ENCODE measurements at regions not wholly inside any gene's neighbourhood (a gene's known extent, or its start where the extent isn't known, plus 50 kb on each side); places are given as distances from the start of the nearest gene placed in this dataset.

DNA sequence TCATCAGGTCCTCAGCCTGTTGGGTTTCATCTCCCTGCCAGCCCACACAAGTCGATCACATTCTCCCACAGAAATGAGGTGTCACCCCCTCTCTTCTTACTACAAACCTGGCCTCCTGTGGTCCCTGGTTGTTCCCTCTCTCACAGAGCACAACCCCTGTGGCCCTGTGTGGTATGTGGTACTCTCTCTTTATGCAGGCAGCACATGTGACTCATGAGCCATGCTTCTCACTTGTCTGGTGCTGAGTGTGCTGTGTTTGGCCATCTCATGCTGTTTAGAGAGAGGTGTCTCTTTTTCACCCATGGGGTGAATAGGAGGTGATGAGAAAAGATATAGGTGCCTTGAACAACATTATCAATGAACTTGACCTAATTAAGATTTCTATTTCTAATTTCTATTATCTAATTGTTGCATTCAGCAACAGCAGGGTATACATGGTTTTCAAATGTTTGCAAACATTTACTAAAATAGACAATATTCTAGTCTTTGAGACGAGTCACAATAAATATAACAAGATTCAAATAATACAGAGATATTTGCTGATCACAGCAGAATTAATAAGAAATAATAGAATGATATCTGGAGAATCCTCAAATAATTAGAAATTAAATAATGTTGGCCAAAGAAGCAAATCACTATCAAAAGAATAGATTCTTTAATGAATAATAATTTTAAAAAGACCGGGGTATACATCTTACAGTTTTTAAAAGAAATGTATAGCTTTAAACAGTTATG lies 633.8 kb upstream of the IGFBP3 start:
- POLR2A ChIA-PET: no interaction called here
- no peak for TF ChIP-seq ZNF512 (CRISPR knock-in tag; IDR thresholded peaks at IDR 0.05; ENCODE audit: borderline replicate concordance)
- CTCF ChIA-PET: no interaction called here
- Mint-ChIP-seq H3K9me3 (no peaks in the 10 kb centered on the region), H3K4me1 (no peaks in the 10 kb centered on the region), H3K27ac (no peak overlapping the region), H3K36me3 (no peaks in the 10 kb centered on the region), H3K27me3 (ENCODE audit: low read depth) (no peaks in the 10 kb centered on the region; the same call in 1 of the 2 replicates), H3K4me3 (no peak overlapping the region)
- no peak for DNase-seq (ENCODE audit: low spot score)
- ATAC-seq: no peak

DNA sequence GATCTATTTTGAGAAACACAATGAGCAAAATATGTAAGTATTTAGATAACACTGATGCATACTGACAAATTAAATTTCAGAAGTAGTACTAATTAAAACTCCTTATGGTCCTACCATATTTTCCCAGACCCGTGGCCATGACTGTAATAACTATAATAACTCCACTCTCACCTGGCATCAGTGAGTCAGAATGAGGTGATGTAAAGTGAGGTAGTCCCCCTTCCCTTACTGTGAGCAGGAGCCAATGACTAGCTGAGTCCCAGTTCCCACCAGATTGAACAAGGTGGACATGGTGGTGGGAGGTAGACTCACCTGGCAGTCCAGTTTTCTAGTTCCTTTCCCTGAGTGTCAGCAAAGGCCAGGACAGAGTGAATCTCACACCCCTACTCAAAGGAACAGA lies 630.5 kb upstream of the IGFBP3 start:
- ChIA-PET POLR2A (no interaction called here), CTCF (no interaction called here)
- TF ChIP-seq HMGA2 (CRISPR knock-in tag; IDR thresholded peaks at IDR 0.05): no peak
- TF ChIP-seq, protein P1, sequence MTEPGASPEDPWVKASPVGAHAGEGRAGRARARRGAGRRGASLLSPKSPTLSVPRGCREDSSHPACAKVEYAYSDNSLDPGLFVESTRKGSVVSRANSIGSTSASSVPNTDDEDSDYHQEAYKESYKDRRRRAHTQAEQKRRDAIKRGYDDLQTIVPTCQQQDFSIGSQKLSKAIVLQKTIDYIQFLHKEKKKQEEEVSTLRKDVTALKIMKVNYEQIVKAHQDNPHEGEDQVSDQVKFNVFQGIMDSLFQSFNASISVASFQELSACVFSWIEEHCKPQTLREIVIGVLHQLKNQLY (CRISPR knock-in tag; IDR thresholded peaks at IDR 0.05): no peak
- TF ChIP-seq TP53 (CRISPR knock-in tag; IDR thresholded peaks at IDR 0.05): no peak
- TF ChIP-seq ZBTB21 (CRISPR knock-in tag; IDR thresholded peaks at IDR 0.05; ENCODE audit: borderline replicate concordance): no peak
- no peak for TF ChIP-seq TEAD1 (CRISPR knock-in tag; IDR thresholded peaks at IDR 0.05)
- TF ChIP-seq, protein P2, sequence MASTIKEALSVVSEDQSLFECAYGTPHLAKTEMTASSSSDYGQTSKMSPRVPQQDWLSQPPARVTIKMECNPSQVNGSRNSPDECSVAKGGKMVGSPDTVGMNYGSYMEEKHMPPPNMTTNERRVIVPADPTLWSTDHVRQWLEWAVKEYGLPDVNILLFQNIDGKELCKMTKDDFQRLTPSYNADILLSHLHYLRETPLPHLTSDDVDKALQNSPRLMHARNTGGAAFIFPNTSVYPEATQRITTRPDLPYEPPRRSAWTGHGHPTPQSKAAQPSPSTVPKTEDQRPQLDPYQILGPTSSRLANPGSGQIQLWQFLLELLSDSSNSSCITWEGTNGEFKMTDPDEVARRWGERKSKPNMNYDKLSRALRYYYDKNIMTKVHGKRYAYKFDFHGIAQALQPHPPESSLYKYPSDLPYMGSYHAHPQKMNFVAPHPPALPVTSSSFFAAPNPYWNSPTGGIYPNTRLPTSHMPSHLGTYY (CRISPR knock-in tag; IDR thresholded peaks at IDR 0.05): no peak
- TF ChIP-seq, protein P3, sequence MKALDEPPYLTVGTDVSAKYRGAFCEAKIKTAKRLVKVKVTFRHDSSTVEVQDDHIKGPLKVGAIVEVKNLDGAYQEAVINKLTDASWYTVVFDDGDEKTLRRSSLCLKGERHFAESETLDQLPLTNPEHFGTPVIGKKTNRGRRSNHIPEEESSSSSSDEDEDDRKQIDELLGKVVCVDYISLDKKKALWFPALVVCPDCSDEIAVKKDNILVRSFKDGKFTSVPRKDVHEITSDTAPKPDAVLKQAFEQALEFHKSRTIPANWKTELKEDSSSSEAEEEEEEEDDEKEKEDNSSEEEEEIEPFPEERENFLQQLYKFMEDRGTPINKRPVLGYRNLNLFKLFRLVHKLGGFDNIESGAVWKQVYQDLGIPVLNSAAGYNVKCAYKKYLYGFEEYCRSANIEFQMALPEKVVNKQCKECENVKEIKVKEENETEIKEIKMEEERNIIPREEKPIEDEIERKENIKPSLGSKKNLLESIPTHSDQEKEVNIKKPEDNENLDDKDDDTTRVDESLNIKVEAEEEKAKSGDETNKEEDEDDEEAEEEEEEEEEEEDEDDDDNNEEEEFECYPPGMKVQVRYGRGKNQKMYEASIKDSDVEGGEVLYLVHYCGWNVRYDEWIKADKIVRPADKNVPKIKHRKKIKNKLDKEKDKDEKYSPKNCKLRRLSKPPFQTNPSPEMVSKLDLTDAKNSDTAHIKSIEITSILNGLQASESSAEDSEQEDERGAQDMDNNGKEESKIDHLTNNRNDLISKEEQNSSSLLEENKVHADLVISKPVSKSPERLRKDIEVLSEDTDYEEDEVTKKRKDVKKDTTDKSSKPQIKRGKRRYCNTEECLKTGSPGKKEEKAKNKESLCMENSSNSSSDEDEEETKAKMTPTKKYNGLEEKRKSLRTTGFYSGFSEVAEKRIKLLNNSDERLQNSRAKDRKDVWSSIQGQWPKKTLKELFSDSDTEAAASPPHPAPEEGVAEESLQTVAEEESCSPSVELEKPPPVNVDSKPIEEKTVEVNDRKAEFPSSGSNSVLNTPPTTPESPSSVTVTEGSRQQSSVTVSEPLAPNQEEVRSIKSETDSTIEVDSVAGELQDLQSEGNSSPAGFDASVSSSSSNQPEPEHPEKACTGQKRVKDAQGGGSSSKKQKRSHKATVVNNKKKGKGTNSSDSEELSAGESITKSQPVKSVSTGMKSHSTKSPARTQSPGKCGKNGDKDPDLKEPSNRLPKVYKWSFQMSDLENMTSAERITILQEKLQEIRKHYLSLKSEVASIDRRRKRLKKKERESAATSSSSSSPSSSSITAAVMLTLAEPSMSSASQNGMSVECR (CRISPR knock-in tag; IDR thresholded peaks at IDR 0.05; ENCODE audit: borderline replicate concordance): no peak
- TF ChIP-seq, protein P4, sequence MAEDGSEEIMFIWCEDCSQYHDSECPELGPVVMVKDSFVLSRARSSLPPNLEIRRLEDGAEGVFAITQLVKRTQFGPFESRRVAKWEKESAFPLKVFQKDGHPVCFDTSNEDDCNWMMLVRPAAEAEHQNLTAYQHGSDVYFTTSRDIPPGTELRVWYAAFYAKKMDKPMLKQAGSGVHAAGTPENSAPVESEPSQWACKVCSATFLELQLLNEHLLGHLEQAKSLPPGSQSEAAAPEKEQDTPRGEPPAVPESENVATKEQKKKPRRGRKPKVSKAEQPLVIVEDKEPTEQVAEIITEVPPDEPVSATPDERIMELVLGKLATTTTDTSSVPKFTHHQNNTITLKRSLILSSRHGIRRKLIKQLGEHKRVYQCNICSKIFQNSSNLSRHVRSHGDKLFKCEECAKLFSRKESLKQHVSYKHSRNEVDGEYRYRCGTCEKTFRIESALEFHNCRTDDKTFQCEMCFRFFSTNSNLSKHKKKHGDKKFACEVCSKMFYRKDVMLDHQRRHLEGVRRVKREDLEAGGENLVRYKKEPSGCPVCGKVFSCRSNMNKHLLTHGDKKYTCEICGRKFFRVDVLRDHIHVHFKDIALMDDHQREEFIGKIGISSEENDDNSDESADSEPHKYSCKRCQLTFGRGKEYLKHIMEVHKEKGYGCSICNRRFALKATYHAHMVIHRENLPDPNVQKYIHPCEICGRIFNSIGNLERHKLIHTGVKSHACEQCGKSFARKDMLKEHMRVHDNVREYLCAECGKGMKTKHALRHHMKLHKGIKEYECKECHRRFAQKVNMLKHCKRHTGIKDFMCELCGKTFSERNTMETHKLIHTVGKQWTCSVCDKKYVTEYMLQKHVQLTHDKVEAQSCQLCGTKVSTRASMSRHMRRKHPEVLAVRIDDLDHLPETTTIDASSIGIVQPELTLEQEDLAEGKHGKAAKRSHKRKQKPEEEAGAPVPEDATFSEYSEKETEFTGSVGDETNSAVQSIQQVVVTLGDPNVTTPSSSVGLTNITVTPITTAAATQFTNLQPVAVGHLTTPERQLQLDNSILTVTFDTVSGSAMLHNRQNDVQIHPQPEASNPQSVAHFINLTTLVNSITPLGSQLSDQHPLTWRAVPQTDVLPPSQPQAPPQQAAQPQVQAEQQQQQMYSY (CRISPR knock-in tag; IDR thresholded peaks at IDR 0.05): no peak
- TF ChIP-seq NR3C1 (CRISPR knock-in tag; conservative IDR thresholded peaks at IDR 0.05; ENCODE audit: low read depth): no peak
- TF ChIP-seq CREM (CRISPR knock-in tag; IDR thresholded peaks at IDR 0.05): no peak
- TF ChIP-seq, protein P5, sequence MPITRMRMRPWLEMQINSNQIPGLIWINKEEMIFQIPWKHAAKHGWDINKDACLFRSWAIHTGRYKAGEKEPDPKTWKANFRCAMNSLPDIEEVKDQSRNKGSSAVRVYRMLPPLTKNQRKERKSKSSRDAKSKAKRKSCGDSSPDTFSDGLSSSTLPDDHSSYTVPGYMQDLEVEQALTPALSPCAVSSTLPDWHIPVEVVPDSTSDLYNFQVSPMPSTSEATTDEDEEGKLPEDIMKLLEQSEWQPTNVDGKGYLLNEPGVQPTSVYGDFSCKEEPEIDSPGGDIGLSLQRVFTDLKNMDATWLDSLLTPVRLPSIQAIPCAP (CRISPR knock-in tag; IDR thresholded peaks at IDR 0.05): no peak
- no peak for TF ChIP-seq PREB (CRISPR knock-in tag; IDR thresholded peaks at IDR 0.05; ENCODE audit: borderline replicate concordance)
- Mint-ChIP-seq H3K27ac (no peak overlapping the region), H3K9me3 (peaks cover 6% of the 10 kb centered on the region), H3K36me3 (no peaks in the 10 kb centered on the region), H3K27me3 (ENCODE audit: low read depth) (no peaks in the 10 kb centered on the region), H3K4me3 (no peak overlapping the region), H3K4me1 (no peaks in the 10 kb centered on the region)
- ATAC-seq (no peak), DNase-seq (ENCODE audit: low spot score) (no peak)
